ENCODE measurements at regions not wholly inside any gene's neighbourhood (a gene's known extent, or its start where the extent isn't known, plus 50 kb on each side); places are given as distances from the start of the nearest gene placed in this dataset.

- peak in 1 of 2 experiments; percentile 51; a peak in 1 of 4 replicates for TF ChIP-seq BCLAF1 (IDR thresholded peaks at IDR 0.05; ENCODE audit: borderline replicate concordance in 1 of 2, control insufficient read depth in 1 of 2, low read depth in 2 of 2, low read length in 1 of 2)
- TF ChIP-seq CEBPG (CRISPR knock-in tag; IDR thresholded peaks at IDR 0.05), result no peak
- no peak for TF ChIP-seq CEBPG (tag; conservative IDR thresholded peaks at IDR 0.05 in 1 of 2, IDR thresholded peaks at IDR 0.05 in 1 of 2)
Observed at GRCh38 chr4:141330616-141331015, 109.9 kb downstream of the ZNF330 start (continued).

GRCh38 chr4:141331534-141332358, 111.1 kb downstream of the ZNF330 start:
- peak overlapping the region; percentile 59 for H3K27ac ChIP-seq (ENCODE audit: extremely low read depth, low read depth, low read length)
- 3% methylated on average over 10 of the region's 14 CpGs for WGBS (ENCODE audit: insufficient coverage, low coverage, missing lambda C conversion rate)
- no peaks in the 10 kb centered on the region for H3K9me3 ChIP-seq (replicated peaks; ENCODE audit: control insufficient read depth, insufficient read depth, low read depth, low read length)
- ChIA-PET CTCF (ENCODE audit: low intra/inter-chr PET ratio) (no interaction called here), POLR2A (interaction anchor here (0.9 to 3.4 kb wide), 4 partner anchors 15 to 294 kb away, joined by 3 to 10 read pairs (median 4); no protein-coding TSS in a partner anchor)
- peaks cover 42% of the 10 kb centered on the region for H3K79me2 ChIP-seq (ENCODE audit: control insufficient read depth, insufficient read depth, low read length)
- peak overlapping the region; percentile 50 for H3K4me3 ChIP-seq
- H3K4me1 ChIP-seq (replicated peaks in 1 of 2; ENCODE audit: control insufficient read depth in 2 of 2, insufficient read depth in 2 of 2, low read length in 2 of 2), result peaks cover 0 to 6% of the 10 kb centered on the region in 2 experiments; a peak in 2 of 5 replicates
- peak overlapping the region; percentile 65 to 83 for H3K9ac ChIP-seq (ENCODE audit: insufficient read depth in 1 of 2, low read depth in 2 of 2, low read length in 2 of 2)
- H3K4me2 ChIP-seq (ENCODE audit: insufficient read depth, low read length), result peak overlapping the region; percentile 79
- ATAC-seq, result peak; percentile 40
- H3K27me3 ChIP-seq (ENCODE audit: control insufficient read depth in 2 of 2, insufficient read depth in 2 of 2, low read length in 2 of 2), result no peaks in the 10 kb centered on the region
- peaks cover 2% of the 10 kb centered on the region; the same call in 2 of the 3 replicates for H3K36me3 ChIP-seq (ENCODE audit: control insufficient read depth, insufficient read depth, low read length)
- H4K20me1 ChIP-seq (replicated peaks; ENCODE audit: control insufficient read depth, insufficient read depth, low read length), result 0 out of 2 replicates have a peak, but pooled peaks cover 4% of the 10 kb centered on the region
- FAIRE-seq, result peak; percentile 35
- intact Hi-C loops (cut with micrococcal nuclease) (no loop called here), in situ Hi-C loops (cut with MboI) (no loop called here)
- no peak for DNase-seq (ENCODE audit: extremely low read depth in 1 of 4, low spot score in 3 of 4)
- no peaks in the 10 kb centered on the region for H3K9me1 ChIP-seq (ENCODE audit: control insufficient read depth, insufficient read depth, low read length)
- peak overlapping the region; percentile 57; the same call in 1 of the 2 replicates for H2AFZ ChIP-seq (ENCODE audit: low read depth, low read length)
- TSS peak; percentile 77 for BruUV-seq (replicated peaks)
- TF ChIP-seq TRIM25 (IDR thresholded peaks at IDR 0.05; ENCODE audit: borderline replicate concordance) (no peak), ZNF347 (CRISPR knock-in tag; IDR thresholded peaks at IDR 0.05; ENCODE audit: low read depth) (no peak), CTCF (IDR thresholded peaks at IDR 0.05 in 2 of 3, conservative IDR thresholded peaks at IDR 0.05 in 1 of 3; ENCODE audit: insufficient read depth in 2 of 3, low read depth in 1 of 3, low read length in 3 of 3) (no peak), ZNF280B (CRISPR knock-in tag; IDR thresholded peaks at IDR 0.05) (no peak)
